NCI-H2107 treated with DMSO at 0.1 percent for 48 hours (cell line): ENCODE measurements at regions not wholly inside any gene's neighbourhood (a gene's known extent, or its start where the extent isn't known, plus 50 kb on each side); places are given as distances from the start of the nearest gene placed in this dataset.

Source experiments
- DNase-seq: peaks from one replicate; lab custom pipeline; 2025; ENCODE audit not compliant: unreplicated experiment; lab: John Stamatoyannopoulos, UW

GRCh38 chr12:98372340-98373024 lies 142.9 kb upstream of the TMPO start:
- DNase-seq: no peak

- DNase-seq: peak; percentile 91
Measured at GRCh38 chr12:98373025-98373554, 142.3 kb upstream of the TMPO start.

- DNase-seq: peak; percentile 35
Measured at GRCh38 chr12:98374007-98374406, 141.4 kb upstream of the TMPO start.

- DNase-seq: no peak
Measured at GRCh38 chr12:98379106-98379505, 136.3 kb upstream of the TMPO start.

- DNase-seq: no peak
Measured at GRCh38 chr12:98385641-98386040, 129.7 kb upstream of the TMPO start.

- DNase-seq: no peak
Measured at GRCh38 chr12:98387444-98387843, 127.9 kb upstream of the TMPO start.

- DNase-seq: peak; percentile 95
Measured at GRCh38 chr12:98388126-98388525, 127.3 kb upstream of the TMPO start.

GRCh38 chr12:98389593-98389992 lies 125.8 kb upstream of the TMPO start:
- no peak for DNase-seq

- DNase-seq: peak; percentile 90
Measured at GRCh38 chr12:98397323-98398105, 117.9 kb upstream of the TMPO start.

GRCh38 chr12:98399532-98399931 lies 115.9 kb upstream of the TMPO start:
- DNase-seq: peak; percentile 32

GRCh38 chr12:98401427-98401826 lies 114.0 kb upstream of the TMPO start:
- no peak for DNase-seq

GRCh38 chr12:98402091-98402490 lies 113.3 kb upstream of the TMPO start:
- DNase-seq: no peak

GRCh38 chr12:98402671-98403070 lies 112.7 kb upstream of the TMPO start:
- no peak for DNase-seq

- no peak for DNase-seq
Measured at GRCh38 chr12:98403385-98403784, 112.0 kb upstream of the TMPO start.

GRCh38 chr12:98403936-98404335 lies 111.5 kb upstream of the TMPO start:
- no peak for DNase-seq

GRCh38 chr12:98405805-98406366 lies 109.5 kb upstream of the TMPO start:
- DNase-seq: no peak

GRCh38 chr12:98406378-98406777 lies 109.0 kb upstream of the TMPO start:
- DNase-seq: no peak

GRCh38 chr12:98408681-98409080 lies 106.7 kb upstream of the TMPO start:
- no peak for DNase-seq

- no peak for DNase-seq
Measured at GRCh38 chr12:98409548-98409947, 105.8 kb upstream of the TMPO start.

- DNase-seq: no peak
Measured at GRCh38 chr12:98410356-98410755, 105.0 kb upstream of the TMPO start.

GRCh38 chr12:98416845-98417244 lies 98.5 kb upstream of the TMPO start:
- DNase-seq: no peak

GRCh38 chr12:98417266-98417665 lies 98.1 kb upstream of the TMPO start:
- DNase-seq: no peak
